WI38 (cell line): ENCODE measurements at regions not wholly inside any gene's neighbourhood (a gene's known extent, or its start where the extent isn't known, plus 50 kb on each side); places are given as distances from the start of the nearest gene placed in this dataset.

Experiments
- H3K4me3 ChIP-seq: 2 replicates; pipeline ENCODE4 v1.5.1; 2011; ENCODE audit warnings: low read depth, mild to moderate bottlenecking, control low read depth, low read length
- CTCF ChIP-seq: IDR thresholded peaks from 2 replicates; pipeline ENCODE4 v1.5.1; 2012; ENCODE audit warnings: low read depth, mild to moderate bottlenecking, control low read depth, low read length

- TF ChIP-seq CTCF = no peak
- H3K4me3 ChIP-seq = no peak overlapping the region
These were observed 103.2 kb downstream of the KLF4 start for GRCh38 chr9:107386396-107386795.
